HG02870 (cell line): ENCODE measurements at regions not wholly inside any gene's neighbourhood (a gene's known extent, or its start where the extent isn't known, plus 50 kb on each side); places are given as distances from the start of the nearest gene placed in this dataset.

Experiments
- ATAC-seq: cut with Tn5 transposase; IDR thresholded peaks from one replicate; pipeline ENCODE4 v1.9.1; 2021; ENCODE audit warnings: mild to moderate bottlenecking, moderate library complexity; ENCODE audit not compliant: unreplicated experiment

GRCh38 chr9:118459913-118460312 lies 755.7 kb downstream of the TLR4 start:
- ATAC-seq = no peak

- ATAC-seq = no peak
Observed at GRCh38 chr9:118463419-118463818, 759.2 kb downstream of the TLR4 start.

GRCh38 chr9:118473521-118473920 lies 769.3 kb downstream of the TLR4 start:
- no peak for ATAC-seq

DNA sequence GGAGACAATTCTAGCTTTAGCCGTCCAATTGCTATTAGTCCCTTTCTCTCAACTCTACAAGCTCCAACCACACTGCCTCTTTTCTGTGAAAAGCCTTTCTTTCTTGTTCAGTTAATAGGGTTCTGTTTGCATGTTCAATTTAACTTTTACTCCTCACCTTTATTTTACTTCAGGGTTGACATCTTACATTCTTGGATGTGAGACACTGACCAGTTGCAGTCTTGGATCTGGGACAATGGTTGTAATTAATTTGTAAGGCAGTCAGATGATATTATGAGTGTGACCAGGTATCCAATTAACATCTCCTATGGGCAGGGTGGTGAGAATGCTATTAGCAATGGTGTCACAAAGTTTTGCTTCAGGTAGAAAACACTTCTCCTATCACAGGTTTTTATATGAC lies 774.5 kb downstream of the TLR4 start:
- no peak for ATAC-seq

DNA sequence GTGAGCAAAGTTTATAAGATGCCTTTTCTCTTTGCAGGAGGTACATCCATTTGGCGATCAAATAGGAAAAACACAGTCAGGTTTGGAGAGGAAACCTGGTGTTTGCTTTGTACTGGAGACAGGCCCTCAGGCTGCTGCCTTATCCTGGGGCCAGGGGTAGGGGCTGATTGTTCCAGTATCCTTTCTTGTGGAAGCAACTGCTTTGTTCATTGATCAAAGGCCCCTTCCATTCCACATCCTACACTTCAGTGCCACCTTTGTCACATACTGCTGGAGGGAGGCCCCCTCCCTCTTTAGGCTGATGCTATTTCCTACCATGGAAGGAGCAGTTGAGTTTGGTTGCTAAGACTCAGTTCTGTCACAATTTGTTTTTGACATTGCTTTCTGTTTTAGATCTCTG lies 778.1 kb downstream of the TLR4 start:
- no peak for ATAC-seq

- no peak for ATAC-seq
Observed at GRCh38 chr9:118483677-118484076, 779.5 kb downstream of the TLR4 start.

DNA sequence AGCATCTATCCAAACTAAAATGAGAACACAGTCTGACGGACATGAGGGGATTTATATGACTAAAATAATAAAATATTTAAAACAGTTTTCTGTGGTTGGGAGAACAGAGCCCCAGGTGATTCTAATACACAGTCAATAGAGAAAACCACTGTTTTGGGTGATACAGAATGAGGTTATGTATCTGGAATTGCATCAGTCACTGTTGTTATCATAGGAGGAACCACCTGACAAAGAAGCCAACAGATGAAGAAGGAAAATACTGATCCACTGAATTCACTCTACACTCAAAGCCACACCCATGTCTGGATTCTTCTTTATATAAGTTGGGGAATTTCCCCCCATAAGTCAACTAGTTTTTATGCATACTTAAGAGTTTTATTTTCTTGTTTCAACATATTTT lies 799.0 kb downstream of the TLR4 start:
- no peak for ATAC-seq

- no peak for ATAC-seq
Observed at GRCh38 chr9:118510711-118511110, 806.5 kb downstream of the TLR4 start.

DNA sequence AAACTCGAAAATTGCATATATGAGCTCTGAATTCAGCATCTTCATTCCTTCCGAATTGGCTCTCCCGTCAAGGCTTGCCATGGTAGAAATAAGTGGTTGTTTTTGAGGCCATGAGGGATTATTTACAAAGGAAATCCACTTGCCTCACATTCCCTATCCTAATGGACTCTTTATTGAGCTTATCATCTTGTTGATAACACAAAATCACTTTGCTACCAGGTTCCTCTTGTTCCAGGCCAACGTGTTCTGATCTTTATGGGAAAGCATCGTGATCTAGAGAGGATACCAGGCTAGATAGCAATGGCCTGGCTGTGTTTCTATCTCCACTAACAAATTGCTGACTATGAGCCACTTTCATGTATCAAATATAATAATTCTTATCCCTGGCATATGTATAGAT lies 811.7 kb downstream of the TLR4 start:
- ATAC-seq = no peak

DNA sequence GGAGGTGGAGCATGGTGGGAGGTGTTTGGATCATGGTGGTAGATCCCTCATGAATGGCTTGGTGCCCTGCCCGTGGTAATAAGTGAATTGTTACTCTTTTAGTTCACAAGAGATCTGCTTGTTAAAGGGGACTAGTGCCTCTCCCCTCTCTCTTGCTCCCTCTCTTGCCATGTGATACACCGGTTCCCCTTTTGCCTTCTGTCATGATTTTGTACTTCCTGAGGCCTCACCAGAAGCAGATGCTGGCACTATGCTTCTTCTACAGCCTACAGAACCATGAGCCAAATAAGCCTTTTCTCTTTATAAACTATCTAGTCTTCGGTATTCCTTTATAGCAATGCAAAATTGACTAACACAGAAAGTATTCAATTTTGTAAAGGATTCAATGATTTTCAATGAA lies 817.1 kb downstream of the TLR4 start:
- ATAC-seq = no peak

DNA sequence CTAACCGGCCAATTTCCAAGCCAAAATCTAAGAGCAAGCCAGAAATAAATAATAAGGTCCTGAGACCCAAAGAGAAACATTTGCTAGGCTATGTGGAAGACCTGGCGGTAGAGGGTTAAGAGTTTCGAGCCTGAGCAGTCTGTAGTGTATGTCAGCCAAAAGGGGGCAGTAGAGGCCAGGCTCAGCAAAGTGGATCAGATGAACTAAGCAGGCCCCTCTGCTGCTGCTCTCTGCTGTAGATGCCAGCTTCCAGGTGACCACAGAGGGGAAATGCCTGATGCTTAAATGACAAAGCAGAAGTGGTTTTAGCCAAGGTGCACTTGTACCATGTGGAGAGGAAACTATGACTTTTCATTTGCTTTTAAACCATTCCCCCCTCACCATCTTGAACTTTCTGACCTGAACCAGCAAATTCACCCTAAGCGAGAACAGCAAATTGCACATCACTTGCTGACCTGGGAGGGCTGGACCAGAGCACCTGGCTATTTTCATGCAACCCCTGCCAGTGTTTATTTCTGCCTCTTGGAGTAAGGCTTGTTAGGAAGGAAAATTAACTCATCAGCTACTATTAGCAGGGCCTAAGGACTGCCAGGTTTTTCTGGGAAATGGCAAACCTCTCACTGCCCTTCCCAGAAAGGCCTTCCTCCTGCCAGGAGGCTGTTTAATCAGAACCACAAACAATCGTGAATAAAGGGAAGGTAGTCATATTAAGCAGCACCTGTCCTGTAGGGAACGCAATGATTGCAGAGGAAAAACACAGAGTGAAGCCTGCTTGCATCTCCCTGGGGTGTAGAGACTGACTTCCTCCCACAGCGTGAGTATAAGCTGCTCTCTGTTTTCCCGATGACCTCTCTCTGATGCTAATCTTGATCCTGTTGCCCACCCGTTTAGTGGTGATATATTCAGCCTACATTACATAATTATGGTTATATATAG lies 818.2 kb downstream of the TLR4 start:
- ATAC-seq = peak; percentile 96

DNA sequence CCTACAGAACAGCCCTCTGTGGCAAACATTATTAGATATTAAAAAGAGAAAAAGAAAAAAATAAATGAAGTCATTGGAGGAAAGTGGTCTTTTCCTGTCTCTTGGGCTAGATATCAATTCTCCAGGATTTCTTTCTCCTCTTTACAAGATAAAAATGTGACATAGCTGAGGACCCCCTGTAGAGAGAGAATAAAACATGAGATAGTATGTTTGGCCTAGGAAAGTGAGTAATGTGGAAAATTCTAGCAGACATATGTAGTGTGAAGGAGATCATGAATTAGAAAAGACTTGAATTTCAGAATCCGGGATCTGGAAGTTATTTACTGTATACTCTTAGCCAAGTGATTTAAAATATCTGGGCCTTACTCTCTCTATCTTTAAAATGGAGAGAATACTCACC lies 823.1 kb downstream of the TLR4 start:
- no peak for ATAC-seq

DNA sequence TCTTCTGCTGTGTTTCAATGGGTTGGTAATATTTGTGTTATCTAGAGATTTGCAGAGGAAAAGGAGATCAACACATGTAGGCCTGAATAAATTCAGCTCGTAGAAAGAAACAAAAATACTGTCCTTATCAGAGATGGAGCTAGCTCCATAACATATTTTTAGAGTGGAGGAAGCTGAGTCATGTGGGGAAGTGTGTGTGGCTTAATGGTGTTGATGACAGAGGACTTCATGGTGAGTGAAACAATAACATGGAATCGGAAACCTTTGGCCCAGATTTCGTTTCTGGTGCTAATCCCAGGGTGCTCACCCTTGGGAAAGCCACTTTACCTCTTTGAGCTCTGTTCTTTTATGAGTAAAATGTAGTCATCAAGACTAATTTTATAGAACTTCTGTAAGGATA lies 825.0 kb downstream of the TLR4 start:
- ATAC-seq = peak; percentile 39

- ATAC-seq = peak; percentile 81
Observed at GRCh38 chr9:118529624-118530214, 825.5 kb downstream of the TLR4 start.

DNA sequence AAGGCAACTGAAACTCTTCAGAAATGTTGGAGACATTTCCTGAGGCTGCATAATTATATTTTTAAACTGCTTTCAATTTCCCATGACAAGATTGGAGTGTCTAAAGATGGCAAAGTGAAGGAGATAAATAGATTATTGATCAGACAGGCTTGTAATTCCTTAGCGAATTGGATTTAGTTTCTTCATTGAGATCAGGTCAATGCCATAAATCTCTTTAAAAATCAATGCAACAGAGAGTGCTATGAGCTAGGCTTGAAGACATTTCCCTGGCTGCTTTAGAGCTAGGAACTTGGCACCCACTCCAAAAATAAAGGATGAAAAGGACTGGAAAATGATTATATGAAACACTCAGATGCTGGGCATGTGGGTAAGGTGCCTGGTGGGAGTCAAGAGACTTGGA lies 828.4 kb downstream of the TLR4 start:
- ATAC-seq = no peak

DNA sequence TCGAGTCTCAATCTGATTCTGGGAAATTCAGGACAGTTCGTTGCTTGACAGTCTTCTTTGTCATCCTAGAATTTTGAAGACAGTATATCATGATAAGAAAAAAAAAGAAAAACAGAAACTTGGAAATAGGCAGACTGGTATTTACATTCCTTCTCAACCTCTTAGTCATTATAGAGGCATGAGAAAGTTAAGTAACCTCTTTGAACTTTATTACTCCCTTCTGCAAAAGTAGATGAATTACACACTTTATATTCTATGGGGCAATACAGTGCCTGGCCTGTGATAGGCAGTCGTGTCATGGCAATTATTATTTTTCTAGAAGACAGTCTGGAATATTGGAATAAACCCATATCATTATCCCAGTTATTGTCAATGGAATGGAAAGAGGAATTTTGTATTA lies 828.9 kb downstream of the TLR4 start:
- no peak for ATAC-seq

DNA sequence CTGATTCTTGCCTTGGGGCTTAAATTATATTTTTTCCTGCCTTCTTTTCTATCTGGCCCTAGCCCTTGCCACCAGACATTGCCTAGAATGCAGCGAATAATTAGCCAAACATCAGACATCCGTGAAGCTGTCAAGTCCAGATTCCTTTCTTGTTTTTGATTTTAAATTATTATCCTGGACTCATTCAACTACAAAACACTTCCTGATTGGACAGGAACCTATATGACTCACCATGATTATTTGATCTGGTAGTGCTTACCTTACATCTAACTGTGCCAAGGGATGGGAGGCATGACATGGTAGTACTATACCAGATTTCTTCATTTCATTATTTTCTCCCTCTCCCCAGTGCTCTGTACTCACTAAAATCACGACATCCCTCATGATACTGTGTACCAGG lies 829.6 kb downstream of the TLR4 start:
- no peak for ATAC-seq

DNA sequence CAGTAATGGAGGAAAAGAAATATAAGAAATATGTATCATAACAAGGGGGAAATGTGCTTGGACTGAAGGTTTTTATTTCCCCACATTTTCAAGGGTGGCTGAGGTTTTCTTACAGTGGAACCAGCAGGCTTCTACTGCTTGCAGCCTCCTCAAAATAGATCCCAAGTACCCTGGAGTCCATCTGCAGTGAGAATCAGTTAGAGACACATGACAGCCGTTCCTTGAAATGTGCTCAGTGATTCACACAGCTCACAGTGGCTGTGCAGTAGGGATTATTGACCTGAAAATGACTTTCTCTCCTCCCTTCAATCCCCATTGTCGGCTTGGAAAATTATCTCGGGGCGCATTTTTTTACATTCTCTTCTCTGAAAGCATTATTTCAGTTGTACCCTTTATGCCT lies 832.0 kb downstream of the TLR4 start:
- no peak for ATAC-seq

- no peak for ATAC-seq
Observed at GRCh38 chr9:118538959-118539358, 830.3 kb downstream of the BRINP1 start.

DNA sequence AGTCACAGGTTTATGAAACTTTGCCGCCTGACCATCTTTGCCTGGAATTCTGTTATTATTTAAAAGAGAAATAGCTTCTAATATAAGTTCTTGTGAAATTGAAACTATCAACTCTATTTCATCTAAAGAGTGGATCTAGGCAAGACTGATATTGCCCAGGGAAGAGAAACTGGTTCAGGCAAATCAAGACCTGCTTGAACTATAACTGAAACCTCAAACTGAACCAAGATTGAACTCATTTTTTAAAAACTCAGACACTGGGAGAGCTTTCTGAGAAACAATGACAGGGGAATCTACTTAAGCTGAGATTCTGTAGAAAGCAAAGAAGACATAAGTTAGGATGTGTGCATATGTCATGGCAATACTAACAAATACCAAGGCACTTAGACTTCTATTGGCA lies 815.8 kb downstream of the BRINP1 start:
- ATAC-seq = no peak

DNA sequence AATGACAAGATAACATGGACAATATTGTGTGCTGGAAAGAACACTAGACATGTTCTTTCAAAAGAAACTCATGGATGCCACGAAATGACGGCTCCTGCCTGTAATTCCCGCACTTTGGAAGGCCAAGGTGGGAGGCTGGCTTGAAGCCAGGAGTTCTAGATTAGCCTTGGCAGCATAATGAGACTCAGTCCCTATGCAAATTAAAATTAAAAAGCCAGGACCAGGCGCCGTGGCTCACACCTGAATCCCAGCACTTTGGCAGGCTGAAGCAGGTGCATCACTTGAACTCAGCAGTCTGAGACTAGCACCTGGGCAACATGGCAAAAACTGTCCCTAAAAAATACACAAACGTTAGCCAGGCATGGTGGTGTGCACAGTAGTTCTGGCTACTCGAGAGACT lies 814.2 kb downstream of the BRINP1 start:
- no peak for ATAC-seq

DNA sequence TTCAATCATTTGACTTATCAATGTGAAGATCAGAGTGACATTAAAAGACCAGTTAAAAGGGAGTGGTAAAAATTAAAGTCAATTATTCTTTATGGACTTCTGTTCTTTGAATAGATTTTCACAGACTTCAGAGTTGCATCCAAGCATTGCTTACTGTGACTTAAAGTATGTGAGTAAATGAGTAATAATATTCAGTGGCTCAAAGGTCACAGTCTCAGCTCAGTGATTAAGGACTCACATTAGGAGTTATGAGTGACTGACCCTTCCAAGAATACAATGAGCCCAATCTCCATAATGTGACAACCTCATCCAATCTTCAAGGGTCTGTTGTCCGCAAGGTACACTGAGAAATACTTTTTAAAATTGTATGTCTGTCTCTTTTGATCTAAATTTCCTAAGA lies 811.2 kb downstream of the BRINP1 start:
- ATAC-seq = no peak

- ATAC-seq = no peak
Observed at GRCh38 chr9:118558891-118559290, 810.3 kb downstream of the BRINP1 start.
